ENCODE measurements at regions not wholly inside any gene's neighbourhood (a gene's known extent, or its start where the extent isn't known, plus 50 kb on each side); places are given as distances from the start of the nearest gene placed in this dataset.

DNA sequence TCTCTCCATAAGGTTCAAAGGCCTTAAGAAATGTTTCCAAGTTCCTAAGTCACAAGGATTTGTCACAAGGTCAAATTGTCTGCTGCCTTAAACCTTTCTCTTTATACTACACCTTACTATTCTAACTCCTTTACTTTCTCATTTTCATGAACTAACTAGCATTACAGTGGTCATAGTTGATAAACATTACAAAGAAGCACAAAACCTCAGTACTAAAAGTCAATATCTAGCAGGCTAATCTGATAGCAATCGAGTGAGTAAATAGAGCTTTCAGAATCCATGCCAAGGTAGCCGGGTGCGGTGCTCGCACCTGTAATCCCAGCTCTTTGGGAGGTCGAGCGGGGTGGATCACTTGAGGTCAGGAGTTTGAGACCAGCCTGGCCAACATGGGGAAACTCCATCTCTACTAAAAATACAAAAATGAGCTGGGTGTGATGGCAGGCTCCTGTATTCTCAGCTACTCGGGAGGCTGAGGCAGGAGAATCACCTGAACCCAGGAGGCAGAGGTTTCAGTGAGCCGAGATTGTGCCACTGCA, 510.0 kb downstream of the GBA3 start:
- no peak for FAIRE-seq
- DNase-seq, result no peak
- Histone ChIP-seq H3K27me3 (ENCODE audit: control insufficient read depth in 3 of 3, insufficient read depth in 3 of 3, low read length in 3 of 3) (no peaks in the 10 kb centered on the region), H3K27ac (ENCODE audit: low read depth in 1 of 3, low read length in 2 of 3) (no peak overlapping the region), H3K36me3 (ENCODE audit: control insufficient read depth in 3 of 3, insufficient read depth in 2 of 3, low read depth in 1 of 3, low read length in 3 of 3) (no peaks in the 10 kb centered on the region), H3K4me1 (ENCODE audit: control insufficient read depth in 3 of 3, insufficient read depth in 2 of 3, low read depth in 1 of 3, low read length in 2 of 3) (no peaks in the 10 kb centered on the region), H3K9me3 (ENCODE audit: control insufficient read depth in 2 of 2, insufficient read depth in 1 of 2, low read depth in 1 of 2, low read length in 1 of 2) (no peaks in the 10 kb centered on the region), H3K4me3 (ENCODE audit: low read depth in 1 of 3, low read length in 3 of 3) (no peak overlapping the region)
- 35 to 71% (median 54%) methylated on average over 8 of the region's 8 CpGs for WGBS, 3 donors

- Histone ChIP-seq H3K4me1 (ENCODE audit: control insufficient read depth in 3 of 3, insufficient read depth in 2 of 3, low read depth in 1 of 3, low read length in 2 of 3) (no peaks in the 10 kb centered on the region), H3K27me3 (ENCODE audit: control insufficient read depth in 3 of 3, insufficient read depth in 3 of 3, low read length in 3 of 3) (no peaks in the 10 kb centered on the region), H3K9me3 (ENCODE audit: control insufficient read depth in 2 of 2, insufficient read depth in 1 of 2, low read depth in 1 of 2, low read length in 1 of 2) (peaks cover 0 to 12% of the 10 kb centered on the region in 2 donors), H3K36me3 (ENCODE audit: control insufficient read depth in 3 of 3, insufficient read depth in 2 of 3, low read depth in 1 of 3, low read length in 3 of 3) (no peaks in the 10 kb centered on the region), H3K27ac (ENCODE audit: low read depth in 1 of 3, low read length in 2 of 3) (no peak overlapping the region), H3K4me3 (ENCODE audit: low read depth in 1 of 3, low read length in 3 of 3) (no peak overlapping the region)
- FAIRE-seq (no peak), DNase-seq (no peak)
Measured at GRCh38 chr4:23194751-23195150, 502.0 kb downstream of the GBA3 start.

- Histone ChIP-seq H3K9me3 (ENCODE audit: control insufficient read depth in 2 of 2, insufficient read depth in 1 of 2, low read depth in 1 of 2, low read length in 1 of 2) (no peaks in the 10 kb centered on the region), H3K4me3 (ENCODE audit: low read depth in 1 of 3, low read length in 3 of 3) (no peak overlapping the region), H3K27ac (ENCODE audit: low read depth in 1 of 3, low read length in 2 of 3) (no peak overlapping the region), H3K4me1 (ENCODE audit: control insufficient read depth in 3 of 3, insufficient read depth in 2 of 3, low read depth in 1 of 3, low read length in 2 of 3) (no peaks in the 10 kb centered on the region), H3K36me3 (ENCODE audit: control insufficient read depth in 3 of 3, insufficient read depth in 2 of 3, low read depth in 1 of 3, low read length in 3 of 3) (no peaks in the 10 kb centered on the region), H3K27me3 (ENCODE audit: control insufficient read depth in 3 of 3, insufficient read depth in 3 of 3, low read length in 3 of 3) (no peaks in the 10 kb centered on the region)
- no peak for DNase-seq
- 22 to 70% (median 54%) methylated on average over 2 of the region's 2 CpGs for WGBS, 3 donors
- no peak for FAIRE-seq
Measured at GRCh38 chr4:23174179-23174578, 481.4 kb downstream of the GBA3 start.

DNA sequence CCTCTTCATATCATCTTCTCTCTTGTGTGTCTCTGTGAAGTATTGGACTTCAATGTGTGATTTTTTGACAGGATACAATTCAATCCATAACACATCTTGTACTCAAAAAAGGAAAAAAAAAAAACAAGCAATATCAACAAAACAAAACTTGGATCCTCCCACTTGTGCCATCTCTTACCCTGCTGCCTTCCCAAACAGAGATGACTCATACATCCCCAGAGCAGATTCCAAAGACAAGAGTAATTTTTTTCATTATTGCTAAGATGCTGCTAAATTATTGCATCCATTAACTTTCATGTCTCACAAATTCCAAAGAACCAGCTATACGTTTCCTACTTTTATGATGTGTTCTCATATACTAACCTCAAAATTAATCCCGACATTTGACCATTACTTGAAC, 479.2 kb downstream of the GBA3 start:
- no peak for DNase-seq
- Histone ChIP-seq H3K9me3 (ENCODE audit: control insufficient read depth in 2 of 2, insufficient read depth in 1 of 2, low read depth in 1 of 2, low read length in 1 of 2) (no peaks in the 10 kb centered on the region), H3K27ac (ENCODE audit: low read depth in 1 of 3, low read length in 2 of 3) (no peak overlapping the region), H3K4me3 (ENCODE audit: low read depth in 1 of 3, low read length in 3 of 3) (no peak overlapping the region), H3K27me3 (ENCODE audit: control insufficient read depth in 3 of 3, insufficient read depth in 3 of 3, low read length in 3 of 3) (no peaks in the 10 kb centered on the region), H3K4me1 (ENCODE audit: control insufficient read depth in 3 of 3, insufficient read depth in 2 of 3, low read depth in 1 of 3, low read length in 2 of 3) (no peaks in the 10 kb centered on the region), H3K36me3 (ENCODE audit: control insufficient read depth in 3 of 3, insufficient read depth in 2 of 3, low read depth in 1 of 3, low read length in 3 of 3) (no peaks in the 10 kb centered on the region)
- WGBS, 3 donors, result 46 to 58% (median 46%) methylated on average over 2 of the region's 2 CpGs
- no peak for FAIRE-seq

GRCh38 chr4:23169608-23170311, 477.0 kb downstream of the GBA3 start:
- Histone ChIP-seq H3K4me3 (ENCODE audit: low read depth in 1 of 3, low read length in 3 of 3) (no peak overlapping the region), H3K4me1 (ENCODE audit: control insufficient read depth in 3 of 3, insufficient read depth in 2 of 3, low read depth in 1 of 3, low read length in 2 of 3) (no peaks in the 10 kb centered on the region), H3K27me3 (ENCODE audit: control insufficient read depth in 3 of 3, insufficient read depth in 3 of 3, low read length in 3 of 3) (no peaks in the 10 kb centered on the region), H3K27ac (ENCODE audit: low read depth in 1 of 3, low read length in 2 of 3) (no peak overlapping the region), H3K9me3 (ENCODE audit: control insufficient read depth in 2 of 2, insufficient read depth in 1 of 2, low read depth in 1 of 2, low read length in 1 of 2) (no peaks in the 10 kb centered on the region), H3K36me3 (ENCODE audit: control insufficient read depth in 3 of 3, insufficient read depth in 2 of 3, low read depth in 1 of 3, low read length in 3 of 3) (no peaks in the 10 kb centered on the region)
- DNase-seq, result no peak
- FAIRE-seq, result no peak
- WGBS, 3 donors, result 55 to 64% (median 64%) methylated on average over 6 of the region's 6 CpGs

GRCh38 chr4:23166919-23167318, 474.2 kb downstream of the GBA3 start:
- no peaks in the 10 kb centered on the region for H3K9me3 ChIP-seq (ENCODE audit: control insufficient read depth in 2 of 2, insufficient read depth in 1 of 2, low read depth in 1 of 2, low read length in 1 of 2)
- no peaks in the 10 kb centered on the region for H3K27me3 ChIP-seq (ENCODE audit: control insufficient read depth in 3 of 3, insufficient read depth in 3 of 3, low read length in 3 of 3)
- H3K4me1 ChIP-seq (ENCODE audit: control insufficient read depth in 3 of 3, insufficient read depth in 2 of 3, low read depth in 1 of 3, low read length in 2 of 3), result no peaks in the 10 kb centered on the region
- WGBS, 3 donors, result 66 to 81% (median 66%) methylated on average over 1 of the region's 1 CpG
- no peak overlapping the region for H3K4me3 ChIP-seq (ENCODE audit: low read depth in 1 of 3, low read length in 3 of 3)
- no peak for DNase-seq
- H3K27ac ChIP-seq (ENCODE audit: low read depth in 1 of 3, low read length in 2 of 3), result no peak overlapping the region
- H3K36me3 ChIP-seq (ENCODE audit: control insufficient read depth in 3 of 3, insufficient read depth in 2 of 3, low read depth in 1 of 3, low read length in 3 of 3), result no peaks in the 10 kb centered on the region
- no peak for FAIRE-seq

GRCh38 chr4:23166407-23166806, 473.7 kb downstream of the GBA3 start:
- DNase-seq, result no peak
- no peaks in the 10 kb centered on the region for H3K36me3 ChIP-seq (ENCODE audit: control insufficient read depth in 3 of 3, insufficient read depth in 2 of 3, low read depth in 1 of 3, low read length in 3 of 3)
- WGBS, 3 donors, result 83 to 88% (median 86%) methylated on average over 5 of the region's 5 CpGs
- no peaks in the 10 kb centered on the region for H3K9me3 ChIP-seq (ENCODE audit: control insufficient read depth in 2 of 2, insufficient read depth in 1 of 2, low read depth in 1 of 2, low read length in 1 of 2)
- H3K4me3 ChIP-seq (ENCODE audit: low read depth in 1 of 3, low read length in 3 of 3), result no peak overlapping the region
- H3K4me1 ChIP-seq (ENCODE audit: control insufficient read depth in 3 of 3, insufficient read depth in 2 of 3, low read depth in 1 of 3, low read length in 2 of 3), result no peaks in the 10 kb centered on the region
- FAIRE-seq, result no peak
- no peak overlapping the region for H3K27ac ChIP-seq (ENCODE audit: low read depth in 1 of 3, low read length in 2 of 3)
- H3K27me3 ChIP-seq (ENCODE audit: control insufficient read depth in 3 of 3, insufficient read depth in 3 of 3, low read length in 3 of 3), result no peaks in the 10 kb centered on the region

DNA sequence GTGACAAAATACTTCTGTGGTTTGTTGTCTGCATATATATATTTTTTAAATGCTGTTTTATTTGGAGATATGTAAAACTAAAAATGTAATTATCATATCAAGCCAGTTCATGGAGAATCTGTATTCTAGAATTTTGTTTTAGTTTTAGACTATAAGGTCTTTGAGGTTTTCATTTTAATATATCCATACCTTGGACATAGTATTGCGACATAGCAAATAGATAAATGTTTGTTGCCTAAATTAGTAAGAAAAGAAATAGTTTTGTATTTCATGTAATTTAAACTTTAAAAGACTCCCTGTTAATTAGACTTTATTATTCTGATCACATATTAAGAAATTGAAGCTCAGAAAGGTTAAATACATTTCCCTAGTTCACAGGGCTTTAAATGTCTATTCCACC, 472.9 kb downstream of the GBA3 start:
- H3K27ac ChIP-seq (ENCODE audit: low read depth in 1 of 3, low read length in 2 of 3), result no peak overlapping the region
- WGBS, 3 donors, result 93 to 95% (median 93%) methylated on average over 1 of the region's 1 CpG
- H3K27me3 ChIP-seq (ENCODE audit: control insufficient read depth in 3 of 3, insufficient read depth in 3 of 3, low read length in 3 of 3), result no peaks in the 10 kb centered on the region
- no peak overlapping the region for H3K4me3 ChIP-seq (ENCODE audit: low read depth in 1 of 3, low read length in 3 of 3)
- H3K36me3 ChIP-seq (ENCODE audit: control insufficient read depth in 3 of 3, insufficient read depth in 2 of 3, low read depth in 1 of 3, low read length in 3 of 3), result no peaks in the 10 kb centered on the region
- no peak for DNase-seq
- H3K9me3 ChIP-seq (ENCODE audit: control insufficient read depth in 2 of 2, insufficient read depth in 1 of 2, low read depth in 1 of 2, low read length in 1 of 2), result no peaks in the 10 kb centered on the region
- no peak for FAIRE-seq
- no peaks in the 10 kb centered on the region for H3K4me1 ChIP-seq (ENCODE audit: control insufficient read depth in 3 of 3, insufficient read depth in 2 of 3, low read depth in 1 of 3, low read length in 2 of 3)

All from small intestine (tissue), 7 donors.